HG03108 (cell line): ENCODE measurements at regions not wholly inside any gene's neighbourhood (a gene's known extent, or its start where the extent isn't known, plus 50 kb on each side); places are given as distances from the start of the nearest gene placed in this dataset.

Source experiments
- ATAC-seq: cut with Tn5 transposase; IDR thresholded peaks from one replicate; pipeline ENCODE4 v1.9.1; 2021; ENCODE audit warnings: moderate library complexity; ENCODE audit not compliant: unreplicated experiment

GRCh38 chr15:99440551-99441443, 125.0 kb upstream of the MEF2A start:
- no peak for ATAC-seq

- no peak for ATAC-seq
Observed at GRCh38 chr15:99441444-99441800, 124.4 kb upstream of the MEF2A start.

GRCh38 chr15:99441871-99442251, 123.9 kb upstream of the MEF2A start:
- no peak for ATAC-seq

GRCh38 chr15:99442252-99442897, 123.4 kb upstream of the MEF2A start:
- ATAC-seq, result no peak

- ATAC-seq, result no peak
Observed at GRCh38 chr15:99443056-99443756, 122.6 kb upstream of the MEF2A start.

- ATAC-seq, result no peak
Observed at GRCh38 chr15:99443768-99444446, 121.9 kb upstream of the MEF2A start.

GRCh38 chr15:99445272-99445850, 120.4 kb upstream of the MEF2A start:
- ATAC-seq, result no peak

- no peak for ATAC-seq
Observed at GRCh38 chr15:99446565-99447496, 119.0 kb upstream of the MEF2A start.

GRCh38 chr15:99447497-99448371, 118.0 kb upstream of the MEF2A start:
- no peak for ATAC-seq

GRCh38 chr15:99449514-99449913, 116.3 kb upstream of the MEF2A start:
- no peak for ATAC-seq

GRCh38 chr15:99450896-99451358, 114.9 kb upstream of the MEF2A start:
- no peak for ATAC-seq

GRCh38 chr15:99451484-99451883, 114.3 kb upstream of the MEF2A start:
- no peak for ATAC-seq

- ATAC-seq, result no peak
Observed at GRCh38 chr15:99452010-99452409, 113.8 kb upstream of the MEF2A start.

- ATAC-seq, result peak; percentile 79
Observed at GRCh38 chr15:99452728-99453636, 112.8 kb upstream of the MEF2A start.

GRCh38 chr15:99453637-99454030, 112.2 kb upstream of the MEF2A start:
- no peak for ATAC-seq

GRCh38 chr15:99454107-99454809, 111.5 kb upstream of the MEF2A start:
- no peak for ATAC-seq
